Sigmoid colon (tissue), 6 donors: ENCODE measurements at regions not wholly inside any gene's neighbourhood (a gene's known extent, or its start where the extent isn't known, plus 50 kb on each side); places are given as distances from the start of the nearest gene placed in this dataset.

ENCODE experiments used
- DNase-seq: peaks from one replicate; pipeline ENCODE4 v3.0.0-alpha.2; 2019
- H3K27ac ChIP-seq, 4 donors: fragments of 200-600 bp; sonication (generic); one replicate each; pipeline ENCODE4 v1.5.1; 2016 to 2019; ENCODE audit warnings: mild to moderate bottlenecking in 1 of 4
- H3K27me3 ChIP-seq, 3 donors: fragments of 200-600 bp; sonication (generic); one replicate each; pipeline ENCODE4 v1.5.1; 2019; ENCODE audit warnings: mild to moderate bottlenecking in 1 of 3
- H3K36me3 ChIP-seq, 4 donors: fragments of 200-600 bp; sonication (generic); one replicate each; pipeline ENCODE4 v1.5.1; 2016 to 2019
- H3K4me1 ChIP-seq, 4 donors: fragments of 200-600 bp; sonication (generic); one replicate each; pipeline ENCODE4 v1.5.1; 2017 to 2019
- H3K4me3 ChIP-seq, 4 donors: fragments of 200-600 bp; sonication (generic); one replicate each; pipeline ENCODE4 v1.5.1; 2017 to 2019; ENCODE audit warnings: mild to moderate bottlenecking in 2 of 4, moderate library complexity in 1 of 4
- H3K9me3 ChIP-seq, 4 donors: fragments of 200-600 bp in 3 of 4; sonication (generic) in 3 of 4; one replicate each; pipeline versions ENCODE4 v1.5.1 to v1.6.1; 2013 to 2019
- EP300 ChIP-seq, 4 donors: sonication (generic); formaldehyde crosslinking; IDR thresholded peaks; one replicate each; pipeline ENCODE4 v1.6.1; 2017; ENCODE audit warnings: antibody characterized with exemption in 4 of 4
- POLR2A ChIP-seq, 2 donors: fragments of 450-650 bp; IDR thresholded peaks; one replicate each; pipeline ENCODE4 v1.6.1; 2016; ENCODE audit warnings: antibody characterized with exemption in 2 of 2, mild to moderate bottlenecking in 2 of 2, moderate library complexity in 2 of 2
- POLR2AphosphoS5 ChIP-seq, 4 donors: sonication (generic); formaldehyde crosslinking; IDR thresholded peaks; one replicate each; pipeline ENCODE4 v1.6.1; 2017; ENCODE audit warnings: antibody characterized with exemption in 4 of 4
- WGBS, 2 donors: extraction: QIAGEN DNeasy Blood & Tissue Kit; methylation state at CpG; one replicate each; pipeline ENCODE4 v1.1.7; 2013; 5-methylcytosine and 5-hydroxymethylcytosine counted together
- intact Hi-C: fragments of 100-400 bp; cut with DNase I; formaldehyde crosslinking; loops from one replicate; pipeline ENCODE4 v1.15.1; 2023
- TF ChIP-seq, protein P1 (sequence below), 4 experiments: fragments of 450-650 bp in 3 of 4; fragments of 200-600 bp in 1 of 4; IDR thresholded peaks; one replicate each; pipeline ENCODE4 v1.5.1; 2016 to 2019; ENCODE audit warnings: antibody characterized with exemption in 4 of 4, mild to moderate bottlenecking in 3 of 4, moderate library complexity in 2 of 4
- donor health status: healthy with polysubstance abuse.
- donor health status: healthy.

DNA sequence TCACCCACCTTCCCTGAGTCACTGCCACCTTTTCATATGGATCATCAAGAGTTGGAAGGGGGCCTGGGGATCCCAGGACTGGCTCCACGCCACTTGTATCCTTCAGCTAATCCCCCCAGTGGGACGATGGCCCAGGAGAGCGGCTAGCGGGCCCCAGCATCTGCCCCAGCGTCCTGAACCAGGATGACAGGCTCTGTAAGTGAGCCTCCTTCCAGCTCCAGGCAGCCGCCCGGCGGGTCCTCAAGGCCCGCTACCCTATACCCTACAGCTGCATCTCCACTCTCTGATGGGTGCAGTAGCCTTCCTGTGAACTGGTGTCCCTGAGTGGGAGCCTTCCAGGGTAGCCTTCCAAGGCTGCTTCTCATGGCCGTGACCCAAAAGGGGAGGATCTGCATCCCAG lies 183.1 kb downstream of the ATG4C start:
- Histone ChIP-seq H3K27me3 (no peaks in the 10 kb centered on the region), H3K36me3 (no peaks in the 10 kb centered on the region), H3K4me3 (no peak overlapping the region), H3K4me1 (no peaks in the 10 kb centered on the region), H3K27ac (no peak overlapping the region), H3K9me3 (no peaks in the 10 kb centered on the region)
- intact Hi-C loops: no loop called here
- 92 to 93% methylated on average over 10 of the region's 10 CpGs for WGBS, 2 donors
- DNase-seq: no peak
- TF ChIP-seq, protein P1, sequence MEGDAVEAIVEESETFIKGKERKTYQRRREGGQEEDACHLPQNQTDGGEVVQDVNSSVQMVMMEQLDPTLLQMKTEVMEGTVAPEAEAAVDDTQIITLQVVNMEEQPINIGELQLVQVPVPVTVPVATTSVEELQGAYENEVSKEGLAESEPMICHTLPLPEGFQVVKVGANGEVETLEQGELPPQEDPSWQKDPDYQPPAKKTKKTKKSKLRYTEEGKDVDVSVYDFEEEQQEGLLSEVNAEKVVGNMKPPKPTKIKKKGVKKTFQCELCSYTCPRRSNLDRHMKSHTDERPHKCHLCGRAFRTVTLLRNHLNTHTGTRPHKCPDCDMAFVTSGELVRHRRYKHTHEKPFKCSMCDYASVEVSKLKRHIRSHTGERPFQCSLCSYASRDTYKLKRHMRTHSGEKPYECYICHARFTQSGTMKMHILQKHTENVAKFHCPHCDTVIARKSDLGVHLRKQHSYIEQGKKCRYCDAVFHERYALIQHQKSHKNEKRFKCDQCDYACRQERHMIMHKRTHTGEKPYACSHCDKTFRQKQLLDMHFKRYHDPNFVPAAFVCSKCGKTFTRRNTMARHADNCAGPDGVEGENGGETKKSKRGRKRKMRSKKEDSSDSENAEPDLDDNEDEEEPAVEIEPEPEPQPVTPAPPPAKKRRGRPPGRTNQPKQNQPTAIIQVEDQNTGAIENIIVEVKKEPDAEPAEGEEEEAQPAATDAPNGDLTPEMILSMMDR (IDR thresholded peaks at IDR 0.05): no peak
- TF ChIP-seq EP300 (IDR thresholded peaks at IDR 0.05) (no peak), POLR2A (IDR thresholded peaks at IDR 0.05) (no peak), POLR2AphosphoS5 (IDR thresholded peaks at IDR 0.05) (no peak)

DNA sequence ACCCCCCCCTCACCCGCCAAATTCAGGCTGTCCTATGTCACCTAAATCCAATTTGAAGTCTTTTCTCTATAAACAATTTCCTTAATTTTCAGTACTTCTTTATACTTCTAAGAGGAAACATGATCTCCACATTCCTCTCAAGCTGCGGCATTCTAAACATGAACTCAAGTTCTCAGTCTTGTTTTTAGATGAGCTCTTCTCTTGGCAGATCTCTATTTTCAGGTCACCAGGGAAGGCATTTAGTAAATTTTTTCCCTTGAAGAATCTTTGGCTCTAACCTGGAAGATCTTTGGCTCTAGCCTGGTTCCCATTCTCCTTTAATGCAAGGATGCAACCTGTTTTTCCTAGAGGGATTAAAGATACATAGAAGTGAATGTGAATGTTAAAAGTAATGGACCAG lies 193.4 kb downstream of the ATG4C start:
- H3K27me3 ChIP-seq: no peaks in the 10 kb centered on the region
- H3K4me1 ChIP-seq: no peaks in the 10 kb centered on the region
- no peak overlapping the region for H3K4me3 ChIP-seq
- intact Hi-C loops: no loop called here
- H3K27ac ChIP-seq: no peak overlapping the region
- no peaks in the 10 kb centered on the region for H3K36me3 ChIP-seq
- 74 to 86% methylated on average over 2 of the region's 2 CpGs for WGBS, 2 donors
- TF ChIP-seq POLR2A (IDR thresholded peaks at IDR 0.05) (no peak), POLR2AphosphoS5 (IDR thresholded peaks at IDR 0.05) (no peak), EP300 (IDR thresholded peaks at IDR 0.05) (no peak)
- TF ChIP-seq, protein P1 (IDR thresholded peaks at IDR 0.05): no peak
- no peaks in the 10 kb centered on the region for H3K9me3 ChIP-seq
- DNase-seq: no peak

DNA sequence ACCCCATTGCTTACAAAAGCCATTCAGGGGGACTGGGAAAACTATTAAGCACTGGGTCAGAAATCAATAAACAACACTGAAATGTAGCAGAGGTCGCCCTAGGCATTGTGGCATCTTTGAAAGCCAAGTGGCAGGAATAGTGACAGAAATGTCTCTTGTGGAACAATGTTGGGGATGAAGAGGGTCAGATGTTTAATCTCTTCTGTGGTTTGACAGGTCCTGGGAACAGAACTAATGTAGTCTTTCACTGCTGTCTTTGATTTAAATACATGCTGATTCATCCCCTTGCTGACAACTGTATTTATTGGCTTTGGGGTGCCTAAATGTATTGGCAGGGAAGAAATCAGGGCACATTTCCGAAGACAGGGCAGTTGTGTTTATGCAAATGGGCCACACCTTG lies 194.8 kb downstream of the ATG4C start:
- H3K27ac ChIP-seq: no peak overlapping the region
- H3K9me3 ChIP-seq: no peaks in the 10 kb centered on the region
- H3K4me1 ChIP-seq: no peaks in the 10 kb centered on the region
- WGBS, 2 donors: 72 to 73% methylated on average over 2 of the region's 2 CpGs
- no peaks in the 10 kb centered on the region for H3K27me3 ChIP-seq
- TF ChIP-seq POLR2A (IDR thresholded peaks at IDR 0.05) (no peak), EP300 (IDR thresholded peaks at IDR 0.05) (no peak), POLR2AphosphoS5 (IDR thresholded peaks at IDR 0.05) (no peak)
- TF ChIP-seq, protein P1 (IDR thresholded peaks at IDR 0.05): no peak
- intact Hi-C loops: no loop called here
- H3K36me3 ChIP-seq: no peaks in the 10 kb centered on the region
- no peak for DNase-seq
- H3K4me3 ChIP-seq: no peak overlapping the region

DNA sequence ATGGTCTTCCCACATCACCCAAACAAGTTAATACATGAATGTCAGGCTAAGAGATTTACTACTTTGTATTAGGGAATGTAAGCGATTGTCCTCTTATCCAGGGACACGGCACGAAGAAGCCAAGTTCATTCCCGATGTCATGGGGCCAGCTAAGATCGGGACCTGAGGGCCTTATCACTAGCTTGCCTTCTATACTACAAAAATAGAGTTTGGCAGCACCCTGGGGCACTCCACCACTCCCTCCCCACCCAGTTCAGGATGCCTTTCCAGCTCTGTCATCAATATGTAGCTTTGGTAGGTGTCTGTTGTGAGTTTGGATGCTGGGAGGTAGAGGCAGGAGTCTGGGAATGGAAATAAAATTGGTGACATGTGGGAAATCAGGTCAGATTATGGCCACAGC lies 197.5 kb downstream of the ATG4C start:
- no peaks in the 10 kb centered on the region for H3K36me3 ChIP-seq
- intact Hi-C loops: no loop called here
- TF ChIP-seq POLR2AphosphoS5 (IDR thresholded peaks at IDR 0.05): no peak
- no peak for TF ChIP-seq EP300 (IDR thresholded peaks at IDR 0.05)
- TF ChIP-seq POLR2A (IDR thresholded peaks at IDR 0.05): no peak
- TF ChIP-seq, protein P1 (IDR thresholded peaks at IDR 0.05): no peak
- WGBS, 2 donors: 96% methylated on average over 5 of the region's 5 CpGs
- no peak overlapping the region for H3K4me3 ChIP-seq
- DNase-seq: no peak
- no peaks in the 10 kb centered on the region for H3K4me1 ChIP-seq
- no peaks in the 10 kb centered on the region for H3K9me3 ChIP-seq
- H3K27ac ChIP-seq: no peak overlapping the region
- H3K27me3 ChIP-seq: no peaks in the 10 kb centered on the region

DNA sequence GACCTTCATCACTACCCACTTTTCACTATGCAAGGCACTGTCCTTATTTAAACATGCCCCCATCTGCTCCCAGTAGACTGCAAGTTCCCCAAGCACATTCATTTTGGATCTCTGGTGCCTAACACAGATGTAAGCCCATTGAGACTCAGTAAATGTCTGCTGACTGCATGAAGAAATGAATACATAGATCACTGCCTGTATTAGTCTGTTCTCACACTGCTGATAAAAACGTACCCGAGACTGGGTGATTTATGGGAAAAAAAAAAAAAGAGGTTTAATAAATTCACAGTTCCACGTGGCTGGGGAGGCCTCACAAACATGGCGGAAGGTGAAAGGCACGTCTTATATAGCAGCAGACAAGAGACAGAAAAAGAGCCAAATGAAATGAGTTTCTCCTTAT lies 204.9 kb downstream of the ATG4C start:
- Histone ChIP-seq H3K9me3 (no peaks in the 10 kb centered on the region), H3K4me3 (no peak overlapping the region), H3K27ac (no peak overlapping the region), H3K36me3 (no peaks in the 10 kb centered on the region), H3K27me3 (no peaks in the 10 kb centered on the region), H3K4me1 (no peaks in the 10 kb centered on the region)
- intact Hi-C loops: no loop called here
- DNase-seq: no peak
- 69 to 77% methylated on average over 5 of the region's 5 CpGs for WGBS, 2 donors
- no peak for TF ChIP-seq POLR2AphosphoS5 (IDR thresholded peaks at IDR 0.05)
